Suprapubic skin (tissue), 4 donors: ENCODE measurements at regions not wholly inside any gene's neighbourhood (a gene's known extent, or its start where the extent isn't known, plus 50 kb on each side); places are given as distances from the start of the nearest gene placed in this dataset.

Source experiments
- DNase-seq, 2 donors: peaks; one replicate each; pipeline ENCODE4 v3.0.0-alpha.2; 2019; ENCODE audit warnings: low spot score in 2 of 2
- H3K27ac ChIP-seq: fragments of 200-600 bp; sonication (generic); one replicate; pipeline ENCODE4 v1.5.1; 2019
- H3K27me3 ChIP-seq: fragments of 200-600 bp; sonication (generic); one replicate; pipeline ENCODE4 v1.5.1; 2019
- H3K36me3 ChIP-seq: fragments of 200-600 bp; sonication (generic); one replicate; pipeline ENCODE4 v1.5.1; 2019
- H3K4me1 ChIP-seq: fragments of 200-600 bp; sonication (generic); one replicate; pipeline ENCODE4 v1.5.1; 2019
- H3K4me3 ChIP-seq: fragments of 200-600 bp; sonication (generic); one replicate; pipeline ENCODE4 v1.5.1; 2019; ENCODE audit warnings: mild to moderate bottlenecking
- H3K9me3 ChIP-seq: fragments of 200-600 bp; sonication (generic); one replicate; pipeline ENCODE4 v1.5.1; 2019
- CTCF ChIP-seq, 2 donors: fragments of 200-600 bp in 1 of 2; fragments of 450-650 bp in 1 of 2; sonication (generic) in 1 of 2; IDR thresholded peaks; one replicate each; pipeline ENCODE4 v1.5.1; 2016 to 2019; ENCODE audit warnings: antibody characterized with exemption in 2 of 2, mild to moderate bottlenecking in 1 of 2, moderate library complexity in 1 of 2
- EP300 ChIP-seq: sonication (generic); formaldehyde crosslinking; IDR thresholded peaks from one replicate; pipeline ENCODE4 v1.6.1; 2017; ENCODE audit warnings: antibody characterized with exemption
- POLR2A ChIP-seq, 2 donors: fragments of 450-650 bp; IDR thresholded peaks; one replicate each; pipeline ENCODE4 v1.6.1; 2017; ENCODE audit warnings: antibody characterized with exemption in 2 of 2, mild to moderate bottlenecking in 2 of 2, moderate library complexity in 2 of 2
- POLR2AphosphoS5 ChIP-seq, 3 donors: sonication (generic); formaldehyde crosslinking; IDR thresholded peaks; one replicate each; pipeline ENCODE4 v1.6.1; 2017; ENCODE audit warnings: antibody characterized with exemption in 3 of 3
- WGBS: methylation state at CpG from one replicate; pipeline ENCODE4 v1.1.5; 2018; 5-methylcytosine and 5-hydroxymethylcytosine counted together

DNA sequence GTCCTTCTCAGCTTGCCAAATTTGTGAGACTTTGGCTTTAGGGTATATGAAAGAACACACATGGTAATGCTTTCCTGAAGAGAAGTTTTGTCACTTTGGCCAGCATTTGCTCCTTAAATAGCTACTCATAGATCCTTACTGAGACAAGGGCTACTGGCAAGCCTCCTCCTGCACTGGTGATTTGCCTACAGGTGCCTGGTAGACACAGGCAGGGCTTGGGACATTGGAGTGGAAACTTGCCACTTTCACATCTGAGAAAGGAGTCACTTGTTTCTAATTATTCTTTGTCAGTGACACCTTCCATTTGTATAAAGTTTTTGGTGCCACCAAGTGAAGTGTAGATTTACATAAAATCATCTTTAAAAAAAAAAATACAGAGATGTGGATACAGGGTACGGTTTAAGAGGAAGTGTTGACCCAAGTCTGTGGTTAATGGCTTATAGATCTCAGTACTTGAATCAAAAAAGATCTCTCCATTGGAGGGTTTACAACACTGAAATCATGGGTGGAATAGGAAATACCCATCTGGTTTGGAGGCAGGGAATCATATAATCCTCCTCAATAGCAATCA lies 132.8 kb upstream of the GADL1 start:
- no peak overlapping the region for H3K4me3 ChIP-seq
- peaks cover 4% of the 10 kb centered on the region for H3K9me3 ChIP-seq
- H3K4me1 ChIP-seq = no peaks in the 10 kb centered on the region
- H3K36me3 ChIP-seq = no peaks in the 10 kb centered on the region
- TF ChIP-seq POLR2AphosphoS5 (IDR thresholded peaks at IDR 0.05) = no peak
- no peak for TF ChIP-seq EP300
- TF ChIP-seq CTCF (IDR thresholded peaks at IDR 0.05) = no peak
- TF ChIP-seq POLR2A (IDR thresholded peaks at IDR 0.05) = no peak
- 87% methylated on average over 1 of the region's 1 CpG for WGBS
- H3K27me3 ChIP-seq = no peaks in the 10 kb centered on the region
- no peak overlapping the region for H3K27ac ChIP-seq
- DNase-seq = no peak

- H3K4me1 ChIP-seq = no peaks in the 10 kb centered on the region
- H3K27ac ChIP-seq = no peak overlapping the region
- H3K4me3 ChIP-seq = no peak overlapping the region
- no peak for DNase-seq
- TF ChIP-seq EP300 (no peak), POLR2AphosphoS5 (IDR thresholded peaks at IDR 0.05) (no peak), POLR2A (IDR thresholded peaks at IDR 0.05) (no peak), CTCF (IDR thresholded peaks at IDR 0.05) (no peak)
- peaks cover 4% of the 10 kb centered on the region for H3K9me3 ChIP-seq
- no peaks in the 10 kb centered on the region for H3K27me3 ChIP-seq
- H3K36me3 ChIP-seq = no peaks in the 10 kb centered on the region
- WGBS = 97% methylated on average over 2 of the region's 2 CpGs
Measured at GRCh38 chr3:31027914-31028313, 133.5 kb upstream of the GADL1 start.

GRCh38 chr3:31028766-31029165 lies 134.3 kb upstream of the GADL1 start:
- TF ChIP-seq EP300 = no peak
- no peak for TF ChIP-seq CTCF (IDR thresholded peaks at IDR 0.05)
- TF ChIP-seq POLR2AphosphoS5 (IDR thresholded peaks at IDR 0.05) = no peak
- TF ChIP-seq POLR2A (IDR thresholded peaks at IDR 0.05) = no peak
- peaks cover 4% of the 10 kb centered on the region for H3K9me3 ChIP-seq
- DNase-seq = no peak
- H3K27me3 ChIP-seq = no peaks in the 10 kb centered on the region
- H3K36me3 ChIP-seq = no peaks in the 10 kb centered on the region
- H3K4me1 ChIP-seq = no peaks in the 10 kb centered on the region
- H3K27ac ChIP-seq = no peak overlapping the region
- WGBS = 83% methylated on average over 1 of the region's 1 CpG
- H3K4me3 ChIP-seq = no peak overlapping the region

DNA sequence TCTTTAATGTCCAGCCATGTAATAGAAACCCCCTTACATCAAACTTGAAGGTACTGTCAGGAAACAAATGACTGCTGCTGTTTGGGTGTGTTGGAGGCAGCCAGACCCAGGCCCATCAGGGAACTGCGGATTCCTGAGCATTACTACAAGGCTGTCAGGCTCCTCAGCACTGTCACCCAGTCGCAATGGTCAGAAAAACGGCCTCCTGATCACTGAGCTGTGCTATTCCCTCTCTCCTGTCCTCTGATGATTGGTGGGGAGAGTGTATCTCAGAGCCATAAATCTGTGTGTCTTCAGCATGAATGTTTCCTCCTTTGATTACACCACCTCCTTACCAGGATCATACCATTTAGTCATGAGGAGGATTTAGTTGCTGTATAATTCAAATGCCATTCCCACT lies 135.2 kb upstream of the GADL1 start:
- H3K36me3 ChIP-seq = no peaks in the 10 kb centered on the region
- no peak for DNase-seq
- 69% methylated on average over 3 of the region's 3 CpGs for WGBS
- H3K4me3 ChIP-seq = no peak overlapping the region
- TF ChIP-seq EP300 (no peak), POLR2AphosphoS5 (IDR thresholded peaks at IDR 0.05) (no peak), POLR2A (IDR thresholded peaks at IDR 0.05) (no peak), CTCF (IDR thresholded peaks at IDR 0.05) (no peak)
- peaks cover 4% of the 10 kb centered on the region for H3K9me3 ChIP-seq
- no peaks in the 10 kb centered on the region for H3K27me3 ChIP-seq
- no peaks in the 10 kb centered on the region for H3K4me1 ChIP-seq
- no peak overlapping the region for H3K27ac ChIP-seq

GRCh38 chr3:31035681-31036080 lies 141.2 kb upstream of the GADL1 start:
- Histone ChIP-seq H3K4me1 (no peaks in the 10 kb centered on the region), H3K36me3 (no peaks in the 10 kb centered on the region), H3K27ac (no peak overlapping the region), H3K9me3 (no peaks in the 10 kb centered on the region), H3K27me3 (no peaks in the 10 kb centered on the region), H3K4me3 (no peak overlapping the region)
- whole genome bisulfite sequencing = 85% methylated on average over 1 of the region's 1 CpG
- no peak for DNase-seq
- TF ChIP-seq EP300 (no peak), CTCF (IDR thresholded peaks at IDR 0.05) (no peak), POLR2A (IDR thresholded peaks at IDR 0.05) (no peak), POLR2AphosphoS5 (IDR thresholded peaks at IDR 0.05) (no peak)
